Lower leg skin (tissue), 4 donors: ENCODE measurements at regions not wholly inside any gene's neighbourhood (a gene's known extent, or its start where the extent isn't known, plus 50 kb on each side); places are given as distances from the start of the nearest gene placed in this dataset.
A peak's percentile ranks its signal among the peaks of the same experiment; 100 is the strongest.

ENCODE experiments used
- DNase-seq, 2 donors: peaks; one replicate each; pipeline ENCODE4 v3.0.0-alpha.2; 2019; ENCODE audit warnings: low spot score in 2 of 2
- H3K4me3 ChIP-seq: fragments of 200-600 bp; sonication (generic); 2 replicates; pipeline ENCODE4 v1.5.1; 2017; ENCODE audit warnings: mild to moderate bottlenecking, low read depth; ENCODE audit not compliant: poor library complexity, severe bottlenecking
- POLR2A ChIP-seq, 2 donors: fragments of 450-650 bp; IDR thresholded peaks; one replicate each; pipeline ENCODE4 v1.6.1; 2016 to 2017; ENCODE audit warnings: antibody characterized with exemption in 2 of 2, mild to moderate bottlenecking in 1 of 2, moderate library complexity in 1 of 2
- WGBS, 2 donors: methylation state at CpG; one replicate each; pipeline ENCODE4 v1.1.5; 2018; 5-methylcytosine and 5-hydroxymethylcytosine counted together
- intact Hi-C: fragments of 100-400 bp; cut with DNase I; formaldehyde crosslinking; loops from one replicate; pipeline ENCODE4 v1.15.0; 2023; ENCODE audit warnings: low total_unique reads
- TF ChIP-seq, protein P1 (sequence below), 3 donors: fragments of 450-650 bp; IDR thresholded peaks; one replicate each; pipeline ENCODE4 v1.5.1; 2016; ENCODE audit warnings: antibody characterized with exemption in 3 of 3, mild to moderate bottlenecking in 3 of 3, moderate library complexity in 2 of 3

DNA sequence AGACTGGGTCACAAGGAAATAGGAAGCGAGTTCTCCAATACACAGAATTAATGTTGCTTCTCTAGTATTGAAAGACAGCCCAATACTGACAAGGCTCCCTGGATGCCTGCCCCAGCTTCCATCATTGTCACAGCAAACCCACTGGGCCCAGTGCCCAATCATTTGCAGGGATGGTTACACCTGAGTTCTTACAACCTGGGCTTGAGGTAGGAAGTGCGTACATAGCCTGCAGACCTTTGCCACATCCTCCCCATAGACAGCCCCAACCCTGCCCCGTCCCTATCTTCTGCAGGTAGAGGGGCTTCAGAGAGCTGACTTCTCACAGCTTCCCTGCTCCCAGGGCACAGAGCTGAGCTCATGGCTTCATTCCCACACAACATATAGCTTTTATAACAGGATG, 108.1 kb upstream of the UBL3 start:
- intact Hi-C loops: no loop called here
- H3K4me3 ChIP-seq: no peak overlapping the region
- DNase-seq: peak in 1 of 2 donors; percentile 7
- 88 to 89% methylated on average over 3 of the region's 3 CpGs for WGBS, 2 donors
- TF ChIP-seq, protein P1, sequence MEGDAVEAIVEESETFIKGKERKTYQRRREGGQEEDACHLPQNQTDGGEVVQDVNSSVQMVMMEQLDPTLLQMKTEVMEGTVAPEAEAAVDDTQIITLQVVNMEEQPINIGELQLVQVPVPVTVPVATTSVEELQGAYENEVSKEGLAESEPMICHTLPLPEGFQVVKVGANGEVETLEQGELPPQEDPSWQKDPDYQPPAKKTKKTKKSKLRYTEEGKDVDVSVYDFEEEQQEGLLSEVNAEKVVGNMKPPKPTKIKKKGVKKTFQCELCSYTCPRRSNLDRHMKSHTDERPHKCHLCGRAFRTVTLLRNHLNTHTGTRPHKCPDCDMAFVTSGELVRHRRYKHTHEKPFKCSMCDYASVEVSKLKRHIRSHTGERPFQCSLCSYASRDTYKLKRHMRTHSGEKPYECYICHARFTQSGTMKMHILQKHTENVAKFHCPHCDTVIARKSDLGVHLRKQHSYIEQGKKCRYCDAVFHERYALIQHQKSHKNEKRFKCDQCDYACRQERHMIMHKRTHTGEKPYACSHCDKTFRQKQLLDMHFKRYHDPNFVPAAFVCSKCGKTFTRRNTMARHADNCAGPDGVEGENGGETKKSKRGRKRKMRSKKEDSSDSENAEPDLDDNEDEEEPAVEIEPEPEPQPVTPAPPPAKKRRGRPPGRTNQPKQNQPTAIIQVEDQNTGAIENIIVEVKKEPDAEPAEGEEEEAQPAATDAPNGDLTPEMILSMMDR (IDR thresholded peaks at IDR 0.05): no peak
- no peak for TF ChIP-seq POLR2A (IDR thresholded peaks at IDR 0.05)

DNA sequence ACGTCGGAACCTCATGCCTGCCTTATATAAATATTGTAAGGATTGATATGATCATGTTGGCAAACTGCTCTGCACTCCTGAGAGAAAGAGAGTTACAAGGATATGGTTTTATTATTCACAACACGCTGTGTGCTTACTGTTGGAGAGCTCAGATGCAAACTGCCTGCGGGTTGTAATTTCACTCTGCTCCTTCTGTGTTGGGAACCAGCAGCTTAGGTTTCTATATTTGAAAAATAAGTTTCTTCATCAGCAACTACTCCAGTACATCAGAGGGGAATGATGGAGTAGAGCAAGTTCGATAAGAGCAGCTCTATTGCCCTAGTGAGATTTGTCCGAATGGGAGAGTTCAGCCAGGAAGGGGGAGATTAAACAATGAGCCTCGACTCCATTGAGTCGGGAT, 106.9 kb upstream of the UBL3 start:
- DNase-seq: no peak
- no peak overlapping the region for H3K4me3 ChIP-seq
- WGBS, 2 donors: 49 to 62% methylated on average over 8 of the region's 8 CpGs
- TF ChIP-seq, protein P1 (IDR thresholded peaks at IDR 0.05): no peak
- no peak for TF ChIP-seq POLR2A (IDR thresholded peaks at IDR 0.05)
- intact Hi-C loops: no loop called here

DNA sequence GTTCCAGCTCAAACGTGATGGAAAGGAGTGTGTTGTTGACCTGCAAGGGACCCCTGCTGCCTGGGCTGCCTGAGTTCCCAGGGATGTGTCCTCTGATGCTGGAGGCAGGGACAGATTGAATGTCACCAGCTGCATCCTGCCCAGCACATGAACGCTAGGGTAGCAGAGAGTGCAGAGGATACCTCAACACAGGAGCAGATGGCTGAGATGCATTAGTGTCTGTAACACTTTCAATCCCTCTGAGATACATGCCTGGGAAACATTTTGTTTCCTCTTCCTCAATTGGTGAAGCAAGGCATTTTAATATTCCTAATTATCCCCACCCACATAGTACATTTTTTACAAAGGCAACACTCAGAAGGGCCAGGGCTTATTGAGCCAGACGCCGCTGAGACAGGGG, 106.4 kb upstream of the UBL3 start:
- WGBS, 2 donors: 25 to 37% methylated on average over 4 of the region's 4 CpGs
- H3K4me3 ChIP-seq: no peak overlapping the region
- TF ChIP-seq, protein P1 (IDR thresholded peaks at IDR 0.05): no peak
- TF ChIP-seq POLR2A (IDR thresholded peaks at IDR 0.05): no peak
- intact Hi-C loops: no loop called here
- DNase-seq: no peak

DNA sequence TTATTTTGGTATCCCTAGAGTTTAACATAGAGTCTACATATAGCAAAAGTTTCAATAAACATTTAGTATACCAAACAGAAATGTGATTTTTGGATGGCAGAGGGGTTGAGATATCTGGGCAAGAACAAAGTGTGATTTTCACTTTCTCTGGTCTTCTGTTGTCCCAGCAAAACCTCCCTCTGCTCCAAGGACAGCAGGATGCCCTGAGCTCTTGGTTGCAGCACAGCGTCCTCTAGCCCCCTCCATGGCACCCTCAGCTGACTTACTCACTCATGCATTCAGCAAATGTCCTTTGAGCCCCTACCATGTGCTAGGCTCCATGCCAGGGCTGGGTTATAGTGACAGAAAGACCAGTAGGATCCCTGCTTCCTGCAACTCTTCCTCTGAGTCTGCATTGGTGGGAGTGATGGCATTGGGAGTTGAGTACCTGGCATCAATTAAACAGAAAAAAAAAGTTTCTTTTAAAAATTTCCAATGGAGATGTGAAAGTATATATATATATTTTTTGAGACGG, 104.8 kb upstream of the UBL3 start:
- WGBS, 2 donors: 71 to 93% methylated on average over 2 of the region's 2 CpGs
- no peak for DNase-seq
- H3K4me3 ChIP-seq: no peak overlapping the region
- TF ChIP-seq, protein P1 (IDR thresholded peaks at IDR 0.05): no peak
- no peak for TF ChIP-seq POLR2A (IDR thresholded peaks at IDR 0.05)
- intact Hi-C loops: no loop called here

DNA sequence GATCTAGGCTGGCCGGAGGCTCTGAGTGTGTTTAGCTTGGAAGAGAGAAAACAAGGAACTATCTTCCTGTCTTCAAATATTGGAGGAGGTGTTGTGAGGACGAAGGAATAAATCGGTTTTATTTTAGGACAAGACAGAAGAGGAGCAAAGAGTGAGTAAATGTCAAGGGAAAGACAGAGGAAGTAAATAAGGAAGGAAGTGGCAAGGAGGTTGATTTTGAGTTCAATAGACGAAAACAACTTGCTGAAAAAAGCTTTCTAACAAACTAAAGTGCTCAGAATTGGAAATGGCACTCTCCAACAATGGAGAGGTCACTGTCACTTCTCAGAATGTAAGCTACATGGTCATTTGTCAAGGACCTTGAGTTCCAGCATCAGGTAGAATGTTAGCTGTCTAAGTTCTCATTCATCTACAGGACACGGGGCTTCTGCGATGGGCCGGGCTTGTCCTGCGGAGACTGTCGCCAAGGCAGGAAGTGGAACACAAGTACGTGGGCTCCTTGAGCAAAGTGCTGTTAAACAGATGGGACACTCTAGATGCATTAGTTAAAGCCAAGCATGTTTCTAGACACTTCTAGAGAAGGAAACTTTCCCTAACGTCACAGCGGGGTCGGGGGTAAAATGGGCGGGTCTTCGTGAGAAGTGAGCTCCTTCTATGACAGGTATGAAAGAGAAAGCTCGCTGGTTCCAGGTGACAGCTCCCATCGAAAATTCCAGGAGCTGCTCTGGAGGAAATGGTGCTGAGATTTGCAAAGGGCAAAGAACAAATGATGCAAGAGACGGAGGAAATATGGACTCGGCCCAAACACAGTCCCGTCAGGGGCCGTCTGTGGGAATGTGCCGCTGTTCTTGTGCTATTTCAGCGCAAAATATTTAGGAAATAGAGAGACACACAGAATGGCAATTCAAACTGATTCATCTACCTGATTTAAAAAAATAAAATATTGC, 103.9 kb upstream of the UBL3 start:
- no peak overlapping the region for H3K4me3 ChIP-seq
- 73% methylated on average over 23 of the region's 23 CpGs for WGBS, 2 donors
- intact Hi-C loops: no loop called here
- DNase-seq: no peak
- TF ChIP-seq, protein P1 (IDR thresholded peaks at IDR 0.05): no peak
- TF ChIP-seq POLR2A (IDR thresholded peaks at IDR 0.05): no peak
